ENCODE measurements at regions not wholly inside any gene's neighbourhood (a gene's known extent, or its start where the extent isn't known, plus 50 kb on each side); places are given as distances from the start of the nearest gene placed in this dataset.

DNA sequence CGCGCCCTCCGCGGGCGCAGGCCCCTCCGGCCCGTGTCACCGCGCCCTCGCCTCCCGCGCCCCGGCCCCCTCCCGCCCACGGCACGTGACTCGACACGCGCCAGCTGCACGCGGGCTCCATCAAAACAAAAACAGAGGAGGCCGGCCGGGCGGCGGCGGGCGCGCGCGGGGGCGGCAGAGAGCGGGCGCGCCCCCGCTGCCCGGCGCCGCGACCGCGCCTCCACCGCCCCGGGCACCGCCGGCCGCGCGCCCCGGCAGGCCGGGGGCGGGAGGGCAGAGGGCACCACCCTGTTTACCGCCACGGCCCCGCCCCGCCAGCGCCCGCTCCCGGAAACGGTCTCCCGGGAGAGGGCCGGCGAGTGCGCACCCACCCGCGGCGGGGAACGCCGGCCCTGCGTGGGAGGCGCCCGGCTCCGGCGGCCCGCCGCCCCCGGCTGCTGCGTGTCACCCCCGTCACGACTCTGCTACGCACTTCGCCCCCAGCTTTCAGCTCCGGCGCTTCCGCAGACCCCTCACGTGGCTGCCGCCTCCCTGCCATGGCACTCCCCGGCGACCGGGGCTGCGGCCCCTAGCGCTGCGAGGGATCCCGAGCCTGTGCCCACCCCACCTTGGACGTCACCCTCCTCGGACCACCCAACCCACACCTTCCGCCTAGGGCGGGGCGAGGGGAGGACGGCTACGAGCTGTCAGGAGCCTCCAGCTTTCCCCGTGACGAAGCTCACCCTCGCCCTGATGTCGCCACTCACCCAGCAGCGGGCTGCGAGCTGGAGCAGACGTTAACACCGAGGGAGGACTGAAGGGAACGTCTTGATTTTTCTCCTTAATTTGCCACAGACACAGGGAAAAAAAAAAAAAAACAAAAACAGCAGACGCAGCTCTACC lies 221.6 kb upstream of the MKLN1 start:
- TF ChIP-seq, protein P1, sequence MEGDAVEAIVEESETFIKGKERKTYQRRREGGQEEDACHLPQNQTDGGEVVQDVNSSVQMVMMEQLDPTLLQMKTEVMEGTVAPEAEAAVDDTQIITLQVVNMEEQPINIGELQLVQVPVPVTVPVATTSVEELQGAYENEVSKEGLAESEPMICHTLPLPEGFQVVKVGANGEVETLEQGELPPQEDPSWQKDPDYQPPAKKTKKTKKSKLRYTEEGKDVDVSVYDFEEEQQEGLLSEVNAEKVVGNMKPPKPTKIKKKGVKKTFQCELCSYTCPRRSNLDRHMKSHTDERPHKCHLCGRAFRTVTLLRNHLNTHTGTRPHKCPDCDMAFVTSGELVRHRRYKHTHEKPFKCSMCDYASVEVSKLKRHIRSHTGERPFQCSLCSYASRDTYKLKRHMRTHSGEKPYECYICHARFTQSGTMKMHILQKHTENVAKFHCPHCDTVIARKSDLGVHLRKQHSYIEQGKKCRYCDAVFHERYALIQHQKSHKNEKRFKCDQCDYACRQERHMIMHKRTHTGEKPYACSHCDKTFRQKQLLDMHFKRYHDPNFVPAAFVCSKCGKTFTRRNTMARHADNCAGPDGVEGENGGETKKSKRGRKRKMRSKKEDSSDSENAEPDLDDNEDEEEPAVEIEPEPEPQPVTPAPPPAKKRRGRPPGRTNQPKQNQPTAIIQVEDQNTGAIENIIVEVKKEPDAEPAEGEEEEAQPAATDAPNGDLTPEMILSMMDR (IDR thresholded peaks at IDR 0.05), result no peak
- TF ChIP-seq POLR2A (IDR thresholded peaks at IDR 0.05), result no peak

Measured in testis (tissue), 2 donors.